GM12864 (cell line): ENCODE measurements at regions not wholly inside any gene's neighbourhood (a gene's known extent, or its start where the extent isn't known, plus 50 kb on each side); places are given as distances from the start of the nearest gene placed in this dataset.

Experiments used
- DNase-seq: peaks from one replicate; pipeline ENCODE4 v3.0.0-alpha.2; 2011; ENCODE audit warnings: low read depth
- H3K4me3 ChIP-seq: 2 replicates; pipeline ENCODE4 v1.5.1; 2011; ENCODE audit warnings: mild to moderate bottlenecking, low read depth, low read length, control low read depth
- TF ChIP-seq, protein P1 (sequence below): IDR thresholded peaks from 2 replicates; pipeline ENCODE4 v1.5.1; 2011; ENCODE audit warnings: low read depth, mild to moderate bottlenecking, moderate library complexity, low read length, control low read depth, inconsistent platforms; ENCODE audit errors: missing control alignments

DNA sequence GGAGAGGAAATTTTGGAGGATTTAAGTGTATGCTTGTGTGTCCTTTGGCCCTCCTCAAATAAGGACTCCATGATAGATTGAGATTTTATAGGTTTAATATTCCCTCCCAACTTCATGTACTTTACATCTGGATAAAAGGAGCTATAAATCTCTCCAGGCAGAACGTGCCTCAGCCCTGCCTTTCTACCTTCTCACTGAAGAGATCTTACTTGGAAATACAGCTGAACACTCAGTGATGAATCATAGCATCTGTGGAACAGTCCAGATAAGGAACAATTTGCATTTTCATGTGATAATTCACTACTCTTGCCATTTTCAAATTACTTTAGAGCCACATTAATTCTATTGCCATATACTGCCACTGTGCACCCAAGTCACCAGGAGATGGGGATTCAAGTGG lies 364.6 kb upstream of the PODXL start:
- no peak overlapping the region for H3K4me3 ChIP-seq
- DNase-seq = no peak
- TF ChIP-seq, protein P1, sequence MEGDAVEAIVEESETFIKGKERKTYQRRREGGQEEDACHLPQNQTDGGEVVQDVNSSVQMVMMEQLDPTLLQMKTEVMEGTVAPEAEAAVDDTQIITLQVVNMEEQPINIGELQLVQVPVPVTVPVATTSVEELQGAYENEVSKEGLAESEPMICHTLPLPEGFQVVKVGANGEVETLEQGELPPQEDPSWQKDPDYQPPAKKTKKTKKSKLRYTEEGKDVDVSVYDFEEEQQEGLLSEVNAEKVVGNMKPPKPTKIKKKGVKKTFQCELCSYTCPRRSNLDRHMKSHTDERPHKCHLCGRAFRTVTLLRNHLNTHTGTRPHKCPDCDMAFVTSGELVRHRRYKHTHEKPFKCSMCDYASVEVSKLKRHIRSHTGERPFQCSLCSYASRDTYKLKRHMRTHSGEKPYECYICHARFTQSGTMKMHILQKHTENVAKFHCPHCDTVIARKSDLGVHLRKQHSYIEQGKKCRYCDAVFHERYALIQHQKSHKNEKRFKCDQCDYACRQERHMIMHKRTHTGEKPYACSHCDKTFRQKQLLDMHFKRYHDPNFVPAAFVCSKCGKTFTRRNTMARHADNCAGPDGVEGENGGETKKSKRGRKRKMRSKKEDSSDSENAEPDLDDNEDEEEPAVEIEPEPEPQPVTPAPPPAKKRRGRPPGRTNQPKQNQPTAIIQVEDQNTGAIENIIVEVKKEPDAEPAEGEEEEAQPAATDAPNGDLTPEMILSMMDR = no peak

DNA sequence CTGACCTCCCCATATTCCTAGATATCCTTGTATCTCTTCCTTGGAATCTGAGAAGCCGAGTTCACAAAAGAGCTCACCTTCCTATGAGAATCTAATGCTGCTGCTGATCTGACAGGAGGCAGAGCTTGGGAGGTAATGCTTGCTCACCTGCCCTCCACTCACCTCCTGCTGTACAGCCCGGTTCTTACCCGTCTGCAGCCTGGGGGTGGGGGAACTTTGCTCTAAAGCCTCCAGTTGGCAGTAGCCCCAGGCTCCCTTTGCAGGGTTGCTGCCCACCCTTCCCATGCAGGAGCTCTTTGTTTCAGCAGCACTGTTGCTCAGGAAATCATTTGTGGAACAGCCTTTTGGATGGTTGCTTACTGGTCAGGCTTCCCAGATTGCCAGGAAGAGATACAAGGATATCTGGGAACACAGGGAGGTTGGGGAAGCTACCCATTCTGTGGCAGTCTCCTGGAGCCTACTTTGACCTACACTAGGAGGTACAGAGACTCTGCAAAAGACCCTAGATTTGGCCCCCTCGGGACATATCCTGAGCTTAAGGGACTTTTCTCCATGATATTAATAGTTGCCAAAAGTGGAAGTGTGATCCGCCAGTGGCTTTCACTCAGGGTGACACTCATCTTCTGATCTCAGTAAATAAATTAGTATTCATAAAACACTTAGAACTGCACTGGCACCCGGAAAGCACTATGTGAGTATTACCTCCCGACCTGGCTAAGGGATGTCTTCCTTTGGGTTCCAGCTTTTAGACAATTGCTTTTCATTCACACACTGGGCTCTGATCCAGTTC lies 363.7 kb upstream of the PODXL start:
- DNase-seq = no peak
- TF ChIP-seq, protein P1 = no peak
- no peak overlapping the region for H3K4me3 ChIP-seq

DNA sequence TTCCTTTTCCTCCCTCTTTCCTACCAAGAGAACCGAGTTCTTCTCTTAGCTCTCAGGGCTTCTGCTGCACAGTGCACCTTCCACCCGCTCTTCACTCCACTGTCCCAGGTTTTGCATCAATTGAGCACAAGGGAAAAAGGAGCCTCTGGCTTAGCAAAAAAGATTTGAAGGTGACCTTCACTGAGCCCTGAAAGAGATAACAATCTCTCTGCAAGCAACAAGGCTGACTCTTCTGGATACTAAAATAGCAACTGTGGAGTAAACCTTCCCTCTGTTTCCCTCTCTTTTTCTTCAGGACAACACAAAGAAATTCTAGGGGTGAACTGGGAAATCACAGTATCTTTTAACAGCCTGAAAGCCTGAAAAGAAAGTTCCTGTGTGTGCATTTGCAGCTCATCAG lies 354.7 kb upstream of the PODXL start:
- H3K4me3 ChIP-seq = no peak overlapping the region
- TF ChIP-seq, protein P1 = no peak
- no peak for DNase-seq

DNA sequence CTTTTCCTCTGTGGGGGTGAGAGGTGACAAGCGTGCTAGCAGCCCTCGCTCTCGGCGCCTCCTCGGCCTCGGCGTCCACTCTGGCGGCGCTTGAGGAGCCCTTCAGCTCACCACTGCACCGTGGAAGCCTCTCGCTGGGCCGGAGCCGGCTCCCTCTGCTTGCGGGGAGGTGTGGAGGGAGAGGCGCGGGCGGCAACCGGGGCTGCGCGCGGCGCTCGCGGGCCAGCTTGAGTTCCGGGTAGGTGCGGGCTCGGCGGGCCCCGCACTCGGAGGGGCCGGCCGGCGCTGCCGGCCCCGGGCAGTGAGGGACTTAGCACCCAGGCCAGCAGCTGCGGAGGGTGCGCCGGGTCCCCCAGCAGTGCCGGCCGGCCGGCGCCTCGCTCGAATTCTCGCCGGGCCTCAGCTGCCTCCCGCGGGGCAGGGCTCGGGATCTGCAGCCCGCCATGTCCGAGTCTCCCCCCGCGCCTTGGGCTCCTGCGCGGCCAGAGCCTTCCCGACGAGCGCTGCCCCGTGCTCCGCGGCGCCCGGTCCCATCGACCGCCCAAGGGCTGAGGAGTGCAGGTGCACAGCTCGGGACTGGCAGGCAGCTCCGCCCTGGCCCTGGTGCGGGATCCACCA lies 352.8 kb upstream of the PODXL start:
- H3K4me3 ChIP-seq = no peak overlapping the region
- no peak for DNase-seq
- TF ChIP-seq, protein P1 = no peak

DNA sequence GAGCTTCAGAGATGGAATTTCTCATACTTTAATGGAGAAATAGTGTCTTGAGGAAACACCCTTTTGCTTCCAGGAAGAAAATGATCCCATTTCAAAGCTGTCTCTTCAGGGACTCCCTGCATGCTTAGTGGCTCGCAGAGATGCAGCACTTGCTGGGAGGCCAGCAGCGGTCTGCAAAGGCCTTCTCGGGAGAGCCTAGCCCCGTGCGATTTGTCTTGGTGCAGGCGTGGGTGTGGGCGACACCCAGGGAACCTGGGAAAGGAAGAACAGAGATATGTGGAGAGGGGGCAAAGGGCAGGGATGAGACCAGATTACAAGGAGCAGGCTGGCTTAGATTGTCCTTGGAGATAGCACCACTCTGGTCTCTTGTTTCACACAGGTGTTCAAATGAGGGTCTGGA lies 352.3 kb upstream of the PODXL start:
- TF ChIP-seq, protein P1 = no peak
- DNase-seq = no peak
- no peak overlapping the region for H3K4me3 ChIP-seq

DNA sequence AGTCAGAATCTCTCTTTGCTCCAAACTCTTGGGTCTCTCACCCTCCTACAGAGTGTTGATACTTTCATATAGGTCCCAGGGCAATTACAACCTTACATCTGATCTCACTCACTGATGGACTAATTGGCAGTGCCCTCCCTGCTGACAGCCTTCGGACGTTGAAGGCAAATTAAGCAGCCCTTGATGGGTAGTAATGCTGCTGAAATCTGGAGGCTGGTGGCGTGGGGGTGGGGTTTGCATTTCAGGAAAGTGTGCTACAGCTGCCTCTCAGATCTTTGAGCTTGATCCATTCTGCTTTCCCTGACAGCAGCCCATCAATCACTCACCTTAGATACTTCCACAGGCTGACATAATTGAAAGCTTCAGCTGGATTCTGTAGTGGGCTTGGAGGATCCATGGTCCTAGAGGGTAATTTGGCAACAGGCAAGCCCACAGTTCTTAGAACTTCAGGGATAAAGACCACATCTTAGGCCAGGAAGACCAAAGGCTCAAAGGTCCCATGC lies 349.1 kb upstream of the PODXL start:
- no peak for DNase-seq
- TF ChIP-seq, protein P1 = no peak
- no peak overlapping the region for H3K4me3 ChIP-seq

DNA sequence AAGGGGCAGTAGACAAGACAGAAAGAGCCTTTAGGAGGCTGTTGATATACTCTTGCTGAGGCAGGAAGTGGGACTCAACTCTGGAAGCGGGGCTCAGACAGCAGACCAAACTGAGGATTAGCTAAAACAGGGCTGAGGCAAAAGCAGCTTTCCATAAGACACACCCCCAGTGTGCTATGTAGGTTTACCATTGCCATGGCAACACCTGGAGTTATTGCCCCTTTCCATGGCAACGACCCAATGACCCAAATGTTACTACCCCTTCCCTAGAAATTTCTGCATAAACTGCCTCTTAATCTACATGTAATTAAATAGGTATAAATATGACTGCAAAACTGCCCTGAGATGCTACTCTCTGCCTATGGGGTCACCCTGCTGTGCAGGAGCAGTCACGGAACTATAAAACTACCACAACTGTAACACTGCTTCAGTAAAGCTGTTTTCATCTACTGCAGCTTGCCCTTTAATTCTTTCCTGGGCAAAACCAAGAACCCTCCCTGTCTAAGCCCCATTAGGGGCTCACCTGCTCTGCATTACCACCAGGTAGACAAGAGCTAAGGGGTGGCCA lies 348.4 kb upstream of the PODXL start:
- no peak overlapping the region for H3K4me3 ChIP-seq
- DNase-seq = no peak
- TF ChIP-seq, protein P1 = no peak
